ENCODE measurements at regions not wholly inside any gene's neighbourhood (a gene's known extent, or its start where the extent isn't known, plus 50 kb on each side); places are given as distances from the start of the nearest gene placed in this dataset.

GRCh38 chr7:41047211-41047610, 655.7 kb downstream of the INHBA start:
- TF ChIP-seq CTCF (IDR thresholded peaks at IDR 0.05): no peak
- no peak for ATAC-seq
- no peak for DNase-seq
- H3K9me3 ChIP-seq: no peaks in the 10 kb centered on the region
- no peaks in the 10 kb centered on the region for H3K4me1 ChIP-seq
- H3K27ac ChIP-seq: no peak overlapping the region
- H3K27me3 ChIP-seq (ENCODE audit: low read depth): no peaks in the 10 kb centered on the region
- no peaks in the 10 kb centered on the region for H3K36me3 ChIP-seq
- no peak overlapping the region for H3K4me3 ChIP-seq
- intact Hi-C loops (cut with DNase I): no loop called here

DNA sequence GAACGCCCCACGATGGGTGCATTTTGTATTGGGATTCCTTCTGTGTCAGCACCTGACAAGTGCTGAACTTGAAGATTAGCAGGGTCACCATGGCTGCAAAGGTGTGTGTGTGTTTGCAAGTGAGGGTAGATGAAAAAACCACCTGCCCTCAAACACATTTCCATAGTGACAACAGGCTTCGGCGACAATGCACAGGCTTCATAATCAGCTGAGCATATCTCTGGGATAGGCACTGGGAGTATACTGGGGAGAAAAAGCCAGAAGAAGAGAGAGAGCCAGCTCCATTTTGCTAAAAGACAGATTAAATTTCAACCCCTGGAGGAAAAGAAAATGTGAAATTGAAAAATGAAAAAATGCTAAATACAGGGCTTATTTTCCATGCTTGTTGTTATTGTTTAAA, 656.1 kb downstream of the INHBA start:
- Histone ChIP-seq H3K4me3 (no peak overlapping the region), H3K36me3 (no peaks in the 10 kb centered on the region), H3K27ac (no peak overlapping the region), H3K27me3 (ENCODE audit: low read depth) (no peaks in the 10 kb centered on the region), H3K4me1 (no peaks in the 10 kb centered on the region), H3K9me3 (no peaks in the 10 kb centered on the region)
- DNase-seq (no peak), ATAC-seq (no peak)
- intact Hi-C loops (cut with DNase I): no loop called here
- no peak for TF ChIP-seq CTCF (IDR thresholded peaks at IDR 0.05)

DNA sequence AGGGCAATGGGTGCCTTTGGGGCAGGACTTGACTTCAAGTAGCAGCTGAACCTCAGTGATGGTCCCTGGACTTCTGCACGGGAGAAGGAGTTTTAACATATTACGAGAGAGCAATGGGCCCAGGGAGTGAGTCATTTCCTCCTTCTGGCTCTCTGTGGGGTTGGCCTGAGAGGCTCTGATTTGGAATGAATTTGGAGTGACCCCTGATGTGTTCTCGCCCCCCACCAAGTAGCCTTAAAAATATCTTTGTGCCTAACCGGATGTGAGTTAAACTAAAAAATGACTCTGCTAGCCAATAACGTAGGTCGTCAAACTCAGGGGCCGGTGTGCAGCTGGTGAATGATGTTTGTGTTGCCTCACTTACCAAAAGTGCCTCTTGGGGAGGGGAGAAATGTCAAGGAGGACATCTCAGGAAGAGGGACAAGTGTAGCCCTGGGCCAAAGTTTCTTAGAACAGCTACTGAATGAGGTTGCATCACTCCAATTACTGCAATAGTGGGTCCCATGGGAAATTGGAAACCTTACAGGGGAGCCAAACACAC, 656.6 kb downstream of the INHBA start:
- Histone ChIP-seq H3K27me3 (ENCODE audit: low read depth) (no peaks in the 10 kb centered on the region), H3K4me3 (no peak overlapping the region), H3K4me1 (no peaks in the 10 kb centered on the region), H3K27ac (no peak overlapping the region), H3K36me3 (no peaks in the 10 kb centered on the region), H3K9me3 (no peaks in the 10 kb centered on the region)
- peak; percentile 21 to 62 for ATAC-seq
- no peak for TF ChIP-seq CTCF (IDR thresholded peaks at IDR 0.05)
- DNase-seq: no peak
- intact Hi-C loops (cut with DNase I): no loop called here

GRCh38 chr7:41045556-41046123, 657.2 kb downstream of the INHBA start:
- Histone ChIP-seq H3K9me3 (no peaks in the 10 kb centered on the region), H3K27ac (no peak overlapping the region), H3K4me3 (no peak overlapping the region), H3K27me3 (ENCODE audit: low read depth) (no peaks in the 10 kb centered on the region), H3K36me3 (no peaks in the 10 kb centered on the region), H3K4me1 (no peaks in the 10 kb centered on the region)
- TF ChIP-seq CTCF (IDR thresholded peaks at IDR 0.05): peak; percentile 38
- DNase-seq (peak; percentile 64), ATAC-seq (peak; percentile 88 to 92)
- intact Hi-C loops (cut with DNase I): no loop called here

DNA sequence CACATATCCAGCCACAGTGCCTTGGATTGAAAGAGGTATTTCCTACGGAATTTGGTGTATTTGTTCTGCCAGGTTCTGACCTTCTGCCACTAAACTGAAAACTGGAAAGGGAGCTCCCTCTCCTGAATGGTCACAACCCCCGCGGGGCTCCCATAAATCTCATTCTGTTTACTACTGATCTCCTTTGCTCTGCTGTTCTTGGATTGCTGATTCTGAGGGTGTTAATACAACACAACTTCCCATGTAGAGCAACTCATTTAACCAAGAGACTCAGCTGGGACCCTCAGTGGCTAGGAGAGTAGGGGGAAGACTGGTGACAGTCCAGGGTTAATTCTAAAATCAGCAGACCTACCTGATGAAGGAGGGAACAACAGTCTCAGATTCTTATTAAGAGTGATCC, 662.9 kb downstream of the INHBA start:
- H3K9me3 ChIP-seq: no peaks in the 10 kb centered on the region
- intact Hi-C loops (cut with DNase I): no loop called here
- TF ChIP-seq CTCF (IDR thresholded peaks at IDR 0.05): no peak
- no peak for ATAC-seq
- no peaks in the 10 kb centered on the region for H3K4me1 ChIP-seq
- H3K36me3 ChIP-seq: no peaks in the 10 kb centered on the region
- H3K4me3 ChIP-seq: no peak overlapping the region
- DNase-seq: no peak
- H3K27me3 ChIP-seq (ENCODE audit: low read depth): no peaks in the 10 kb centered on the region
- no peak overlapping the region for H3K27ac ChIP-seq
